ENCODE measurements at regions not wholly inside any gene's neighbourhood (a gene's known extent, or its start where the extent isn't known, plus 50 kb on each side); places are given as distances from the start of the nearest gene placed in this dataset.

GRCh38 chr2:129457277-129457818 is 522.1 kb upstream of the RAB6C start:
- TF ChIP-seq EGR1 (IDR thresholded peaks at IDR 0.05; ENCODE audit: low read depth in 2 of 2): no peak
- no peak for TF ChIP-seq CTCF (IDR thresholded peaks at IDR 0.05; ENCODE audit: low read depth, low read length, missing input control)

Data from liver (tissue), 3 donors.